BLaER1 (cell line): ENCODE measurements at regions not wholly inside any gene's neighbourhood (a gene's known extent, or its start where the extent isn't known, plus 50 kb on each side); places are given as distances from the start of the nearest gene placed in this dataset.

Source experiments
- H3K27ac ChIP-seq: shearing (Covaris generic); formaldehyde crosslinking; 2 replicates; pipeline ENCODE4 v1.8.1; 2022
- H3K27me3 ChIP-seq: shearing (Covaris generic); formaldehyde crosslinking; 2 replicates; pipeline ENCODE4 v1.8.1; 2022
- H3K36me3 ChIP-seq: shearing (Covaris generic); formaldehyde crosslinking; 2 replicates; pipeline ENCODE4 v1.8.1; 2022
- H3K4me1 ChIP-seq: shearing (Covaris generic); formaldehyde crosslinking; 2 replicates; pipeline ENCODE4 v1.8.1; 2022
- H3K4me2 ChIP-seq: shearing (Covaris generic); formaldehyde crosslinking; 2 replicates; pipeline ENCODE4 v1.8.1; 2022
- H3K4me3 ChIP-seq: shearing (Covaris generic); formaldehyde crosslinking; 2 replicates; pipeline ENCODE4 v1.8.1; 2022
- H3K9ac ChIP-seq: shearing (Covaris generic); formaldehyde crosslinking; 2 replicates; pipeline ENCODE4 v1.8.1; 2022
- H3K9me3 ChIP-seq: shearing (Covaris generic); formaldehyde crosslinking; 2 replicates; pipeline ENCODE4 v1.8.1; 2022
- H4K20me1 ChIP-seq: shearing (Covaris generic); formaldehyde crosslinking; 2 replicates; pipeline ENCODE4 v1.8.1; 2022
- Cebpa-rat ChIP-seq: shearing (Covaris generic); IDR thresholded peaks from 2 replicates; pipeline ENCODE4 v1.8.1; 2022

DNA sequence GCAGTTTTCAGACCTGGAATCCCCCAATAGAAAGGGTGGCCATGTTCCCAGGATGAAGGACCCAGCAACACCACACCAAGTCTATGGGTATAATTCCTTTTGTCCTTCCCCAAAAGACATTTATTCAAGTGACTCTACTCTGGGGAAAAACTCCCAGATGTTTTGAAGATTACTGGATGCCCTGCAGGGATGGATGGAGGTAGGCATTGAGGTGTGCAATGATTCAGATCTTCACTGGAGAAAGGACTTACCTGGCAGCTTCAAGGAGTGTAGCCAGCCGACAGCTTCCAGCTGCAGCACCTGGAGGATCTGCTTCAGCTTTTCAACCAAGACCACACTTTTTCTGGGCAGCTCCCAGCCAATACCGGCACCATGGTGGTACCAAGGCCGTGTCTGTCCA is 172.0 kb downstream of the BAMBI start:
- H3K27me3 ChIP-seq = no peaks in the 10 kb centered on the region
- peaks cover 70% of the 10 kb centered on the region for H3K4me1 ChIP-seq
- TF ChIP-seq Cebpa-rat = no peak
- H3K4me2 ChIP-seq = peak overlapping the region; percentile 70
- H3K27ac ChIP-seq = 0 out of 2 replicates have a peak overlapping the region, but pooled peaks have one; percentile 28
- H3K4me3 ChIP-seq = peak overlapping the region; percentile 43; the same call in 1 of the 2 replicates
- peaks cover 19% of the 10 kb centered on the region for H3K36me3 ChIP-seq
- peaks cover 33% of the 10 kb centered on the region for H3K9me3 ChIP-seq
- H4K20me1 ChIP-seq = no peaks in the 10 kb centered on the region
- H3K9ac ChIP-seq = peak overlapping the region; percentile 3; the same call in 1 of the 2 replicates

DNA sequence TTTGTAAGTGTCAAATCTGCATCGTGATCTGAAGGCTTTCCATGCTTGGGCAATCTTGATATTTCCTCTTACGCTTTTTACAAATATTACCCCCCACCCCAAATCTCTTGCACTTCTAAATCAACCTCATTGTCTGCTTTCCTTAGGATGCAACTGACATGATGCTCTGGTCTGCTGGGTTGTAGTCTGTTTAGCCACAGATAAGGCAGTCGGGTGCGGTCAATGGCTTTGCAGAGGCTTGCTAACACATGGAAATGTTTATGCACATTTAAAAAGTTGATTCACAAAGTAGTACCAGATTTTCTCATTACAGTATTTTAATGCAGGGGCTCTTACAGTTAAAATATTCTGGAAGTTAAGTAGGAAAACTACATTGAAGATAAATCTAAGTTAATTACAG is 172.5 kb downstream of the BAMBI start:
- H3K4me1 ChIP-seq = peaks cover 70% of the 10 kb centered on the region
- no peaks in the 10 kb centered on the region for H3K27me3 ChIP-seq
- TF ChIP-seq Cebpa-rat = no peak
- H3K9ac ChIP-seq = peak overlapping the region; percentile 3; the same call in 1 of the 2 replicates
- H4K20me1 ChIP-seq = no peaks in the 10 kb centered on the region
- peak overlapping the region; percentile 70 for H3K4me2 ChIP-seq
- peaks cover 31% of the 10 kb centered on the region for H3K9me3 ChIP-seq
- peaks cover 14% of the 10 kb centered on the region for H3K36me3 ChIP-seq
- 0 out of 2 replicates have a peak overlapping the region, but pooled peaks have one; percentile 28 for H3K27ac ChIP-seq
- H3K4me3 ChIP-seq = peak overlapping the region; percentile 43; the same call in 1 of the 2 replicates

DNA sequence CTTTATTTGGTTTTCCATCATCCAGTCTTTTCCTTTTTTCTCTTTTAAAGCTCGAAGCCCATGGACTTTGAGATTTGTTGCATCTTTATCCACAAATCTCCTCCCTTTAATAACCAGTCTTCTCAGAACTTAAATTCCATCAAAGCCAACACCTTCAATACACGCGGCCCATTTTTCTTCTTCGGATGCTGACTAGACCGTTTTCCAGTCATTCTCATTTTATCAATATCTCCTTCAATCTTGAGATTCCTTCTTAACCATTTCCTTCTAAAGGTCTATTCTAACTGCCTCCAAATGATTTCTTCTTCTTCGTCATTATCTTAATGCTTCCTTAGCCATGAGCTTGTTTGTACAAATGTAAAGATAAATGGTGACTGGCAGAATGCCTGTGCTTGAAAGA is 173.5 kb downstream of the BAMBI start:
- peak overlapping the region; percentile 70 for H3K4me2 ChIP-seq
- 0 out of 2 replicates have a peak overlapping the region, but pooled peaks have one; percentile 10 for H3K27ac ChIP-seq
- H3K9me3 ChIP-seq = peaks cover 25% of the 10 kb centered on the region
- no peaks in the 10 kb centered on the region for H3K27me3 ChIP-seq
- peaks cover 4% of the 10 kb centered on the region; the same call in 1 of the 2 replicates for H3K36me3 ChIP-seq
- no peak overlapping the region for H3K9ac ChIP-seq
- no peaks in the 10 kb centered on the region for H4K20me1 ChIP-seq
- H3K4me1 ChIP-seq = peaks cover 70% of the 10 kb centered on the region
- no peak for TF ChIP-seq Cebpa-rat
- no peak overlapping the region for H3K4me3 ChIP-seq

DNA sequence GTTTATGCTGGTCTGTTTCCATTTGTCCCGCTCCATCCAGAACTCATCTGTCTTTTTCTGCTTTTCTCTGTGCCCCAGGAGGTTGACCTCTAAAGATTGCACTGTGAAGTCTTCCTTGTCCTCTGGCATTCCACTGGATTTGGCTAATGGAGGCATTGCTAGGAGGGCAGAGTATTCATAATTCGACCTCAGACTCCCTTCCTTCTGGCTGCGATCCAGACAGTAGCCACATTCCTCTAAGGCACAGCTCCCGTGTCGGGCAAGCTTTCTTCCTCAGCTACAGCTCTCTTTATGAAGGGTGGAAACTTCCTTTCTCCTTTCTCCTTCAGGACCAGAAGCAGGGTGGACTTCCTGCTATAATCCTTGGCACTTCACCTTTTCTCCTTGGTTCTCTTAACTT is 175.9 kb downstream of the BAMBI start:
- H3K4me2 ChIP-seq = peak overlapping the region; percentile 70
- no peak for TF ChIP-seq Cebpa-rat
- H3K9ac ChIP-seq = no peak overlapping the region
- H3K36me3 ChIP-seq = no peaks in the 10 kb centered on the region
- H3K4me1 ChIP-seq = peaks cover 55% of the 10 kb centered on the region
- no peaks in the 10 kb centered on the region for H3K27me3 ChIP-seq
- H3K27ac ChIP-seq = no peak overlapping the region
- no peak overlapping the region for H3K4me3 ChIP-seq
- no peaks in the 10 kb centered on the region for H4K20me1 ChIP-seq
- peaks cover 35% of the 10 kb centered on the region for H3K9me3 ChIP-seq

DNA sequence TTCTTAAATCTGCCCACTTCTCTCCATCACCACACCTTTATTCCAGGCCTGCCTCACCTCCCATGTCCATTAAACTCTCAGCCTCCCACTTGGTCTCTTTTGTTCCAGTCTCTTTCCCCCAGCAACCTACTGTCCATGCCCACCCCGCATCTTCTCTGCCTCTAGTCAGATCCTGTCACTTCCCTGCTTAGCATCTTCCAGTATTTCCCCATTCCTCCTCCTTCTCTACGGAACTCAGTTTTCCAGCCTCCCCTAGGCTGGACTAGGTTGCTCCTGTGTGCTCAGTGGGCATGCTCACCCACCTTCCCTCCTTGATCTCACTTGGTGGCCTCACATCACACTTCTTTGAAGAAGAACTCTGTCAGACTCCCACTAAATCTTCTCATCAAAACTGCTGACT is 179.8 kb downstream of the BAMBI start:
- H3K4me1 ChIP-seq = peaks cover 23% of the 10 kb centered on the region
- peaks cover 42% of the 10 kb centered on the region for H3K9me3 ChIP-seq
- H3K4me2 ChIP-seq = no peak overlapping the region
- TF ChIP-seq Cebpa-rat = no peak
- no peaks in the 10 kb centered on the region for H3K36me3 ChIP-seq
- no peaks in the 10 kb centered on the region for H4K20me1 ChIP-seq
- no peaks in the 10 kb centered on the region for H3K27me3 ChIP-seq
- no peak overlapping the region for H3K27ac ChIP-seq
- H3K9ac ChIP-seq = no peak overlapping the region
- H3K4me3 ChIP-seq = no peak overlapping the region

DNA sequence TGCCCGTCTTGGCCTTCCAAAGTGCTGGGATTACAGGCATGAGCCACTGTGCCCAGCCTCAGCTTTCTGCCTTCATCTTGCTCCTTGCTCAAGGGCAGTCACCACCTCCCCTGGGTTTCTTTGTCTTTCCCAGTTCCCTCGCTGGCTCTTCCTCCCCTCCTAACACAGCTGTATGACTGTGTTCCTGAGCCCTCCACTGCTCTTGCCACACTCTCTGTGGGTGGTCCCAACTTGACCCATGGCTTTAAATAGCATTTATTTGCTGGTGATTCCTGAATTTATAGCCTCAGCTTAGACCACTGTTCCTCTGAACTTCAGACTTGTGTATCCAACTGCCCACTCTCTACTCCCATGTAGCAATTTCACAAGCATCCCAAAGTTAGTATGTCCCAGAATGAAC is 181.3 kb downstream of the BAMBI start:
- Histone ChIP-seq H3K36me3 (no peaks in the 10 kb centered on the region), H3K4me2 (no peak overlapping the region), H3K9me3 (peaks cover 52% of the 10 kb centered on the region), H3K4me1 (peaks cover 8% of the 10 kb centered on the region; the same call in 1 of the 2 replicates), H3K27ac (no peak overlapping the region), H3K9ac (no peak overlapping the region), H4K20me1 (no peaks in the 10 kb centered on the region), H3K27me3 (no peaks in the 10 kb centered on the region), H3K4me3 (no peak overlapping the region)
- no peak for TF ChIP-seq Cebpa-rat

DNA sequence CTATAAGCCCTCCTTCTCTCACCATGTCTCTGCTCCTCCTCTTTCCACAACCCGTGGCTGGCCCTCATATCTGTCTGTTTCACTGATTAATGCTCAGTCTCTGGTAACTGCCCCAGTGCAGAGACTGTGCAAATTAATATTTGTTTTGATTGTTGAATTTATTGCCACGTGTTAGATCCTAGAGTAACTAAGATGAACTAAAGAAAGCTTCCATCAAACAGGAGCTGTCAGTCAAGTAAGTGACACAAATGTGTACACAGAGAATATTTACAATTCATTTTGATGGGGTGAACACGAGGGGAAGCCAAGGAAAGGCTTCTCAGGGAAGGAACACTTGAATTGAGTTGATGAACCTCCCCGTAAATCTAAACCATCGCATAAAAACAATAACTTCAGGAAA is 182.5 kb downstream of the BAMBI start:
- no peak for TF ChIP-seq Cebpa-rat
- Histone ChIP-seq H3K4me3 (no peak overlapping the region), H4K20me1 (no peaks in the 10 kb centered on the region), H3K27me3 (no peaks in the 10 kb centered on the region), H3K36me3 (no peaks in the 10 kb centered on the region), H3K9me3 (peaks cover 52% of the 10 kb centered on the region), H3K27ac (no peak overlapping the region), H3K9ac (no peak overlapping the region), H3K4me2 (no peak overlapping the region), H3K4me1 (peaks cover 8% of the 10 kb centered on the region; the same call in 1 of the 2 replicates)

DNA sequence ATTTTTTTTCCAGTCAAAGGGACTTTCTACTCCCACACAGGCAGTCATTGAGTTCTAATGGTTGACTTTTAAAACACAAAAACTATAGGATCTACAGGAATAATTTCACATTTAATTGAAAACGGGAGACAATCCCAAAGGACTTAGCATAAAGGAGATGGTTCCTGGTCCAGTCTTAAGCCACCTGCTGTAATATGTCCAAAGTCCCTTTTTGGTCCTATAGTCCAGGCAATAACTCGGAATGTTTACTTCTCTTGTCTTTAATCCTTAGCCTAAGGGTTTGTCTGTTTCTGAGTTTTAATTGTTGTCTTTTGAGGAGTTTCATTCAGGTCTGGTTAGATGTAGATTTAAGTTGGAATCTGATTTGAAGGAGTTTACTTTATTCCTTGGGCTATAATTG is 184.9 kb downstream of the BAMBI start:
- no peaks in the 10 kb centered on the region for H4K20me1 ChIP-seq
- H3K9ac ChIP-seq = no peak overlapping the region
- H3K4me1 ChIP-seq = peaks cover 13% of the 10 kb centered on the region; the same call in 1 of the 2 replicates
- peaks cover 34% of the 10 kb centered on the region for H3K9me3 ChIP-seq
- H3K27ac ChIP-seq = no peak overlapping the region
- no peak overlapping the region for H3K4me3 ChIP-seq
- no peak overlapping the region for H3K4me2 ChIP-seq
- no peaks in the 10 kb centered on the region for H3K36me3 ChIP-seq
- no peak for TF ChIP-seq Cebpa-rat
- H3K27me3 ChIP-seq = no peaks in the 10 kb centered on the region

DNA sequence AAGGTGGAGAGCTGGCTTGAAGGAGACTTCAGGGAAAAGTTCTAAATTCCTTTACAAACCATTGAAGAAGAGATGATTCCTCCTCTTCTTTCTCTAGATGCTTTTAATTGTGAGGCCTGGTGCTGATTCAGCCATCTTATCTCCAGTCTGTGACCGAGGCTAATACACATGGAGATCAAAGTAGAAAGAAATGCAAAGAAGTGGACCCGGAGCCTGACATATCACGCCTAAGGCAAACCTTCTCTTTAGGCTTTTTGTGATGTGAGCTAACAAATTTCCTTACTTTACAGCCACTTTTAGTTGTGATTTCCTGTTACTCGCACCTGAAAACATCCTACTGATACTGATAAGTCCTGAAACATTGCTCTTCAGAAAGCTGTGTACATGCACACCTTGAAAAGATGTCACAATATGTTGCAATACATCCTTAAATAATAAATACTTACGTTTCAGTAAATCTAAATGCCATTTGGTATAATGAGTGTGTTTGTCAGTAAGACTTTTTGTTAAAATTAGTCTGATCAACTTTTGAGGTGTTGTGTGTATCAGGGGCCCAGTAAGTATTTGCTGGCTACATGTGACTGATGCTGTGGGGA is 192.4 kb downstream of the BAMBI start:
- Histone ChIP-seq H3K4me1 (peaks cover 9% of the 10 kb centered on the region; the same call in 1 of the 2 replicates), H3K9ac (no peak overlapping the region), H3K27ac (no peak overlapping the region), H4K20me1 (no peaks in the 10 kb centered on the region), H3K36me3 (no peaks in the 10 kb centered on the region), H3K9me3 (peaks cover 12% of the 10 kb centered on the region), H3K27me3 (no peaks in the 10 kb centered on the region), H3K4me3 (no peak overlapping the region), H3K4me2 (no peak overlapping the region)
- no peak for TF ChIP-seq Cebpa-rat

DNA sequence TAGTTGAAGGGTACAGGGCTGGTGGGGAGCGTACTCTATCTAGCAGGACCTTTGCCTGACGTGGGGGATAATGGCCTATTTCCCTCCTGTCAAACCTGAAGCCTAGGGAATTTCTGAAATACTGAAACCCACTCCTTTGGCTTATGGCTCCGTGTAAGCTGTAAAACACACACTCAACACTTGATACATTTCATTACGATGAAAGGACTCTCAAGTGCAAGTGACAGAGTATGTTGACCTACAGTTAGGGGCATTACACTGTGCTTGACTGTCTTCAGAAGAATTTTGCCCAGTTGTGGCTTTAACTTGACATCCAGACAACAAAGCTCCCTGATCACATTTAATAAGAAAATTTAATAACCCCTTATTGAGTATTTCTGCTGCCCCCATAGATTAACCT is 194.3 kb downstream of the BAMBI start:
- Histone ChIP-seq H3K9me3 (peaks cover 12% of the 10 kb centered on the region), H3K27me3 (no peaks in the 10 kb centered on the region), H3K27ac (no peak overlapping the region), H3K9ac (no peak overlapping the region), H3K36me3 (no peaks in the 10 kb centered on the region), H3K4me3 (no peak overlapping the region), H3K4me1 (peaks cover 10% of the 10 kb centered on the region; the same call in 1 of the 2 replicates), H4K20me1 (no peaks in the 10 kb centered on the region), H3K4me2 (no peak overlapping the region)
- TF ChIP-seq Cebpa-rat = no peak
